ENCODE measurements at regions not wholly inside any gene's neighbourhood (a gene's known extent, or its start where the extent isn't known, plus 50 kb on each side); places are given as distances from the start of the nearest gene placed in this dataset.

GRCh38 chr11:8806974-8807373, 104.0 kb upstream of the AKIP1 start:
- no peak for TF ChIP-seq GATA2 (IDR thresholded peaks at IDR 0.05; ENCODE audit: low read depth, low read length)
- no peak for TF ChIP-seq GATA3 (IDR thresholded peaks at IDR 0.05; ENCODE audit: low read depth, low read length)

Data from SH-SY5Y (cell line).